C4-2B (cell line): ENCODE measurements at regions not wholly inside any gene's neighbourhood (a gene's known extent, or its start where the extent isn't known, plus 50 kb on each side); places are given as distances from the start of the nearest gene placed in this dataset.
"Not testable (repeated sequence)": the region's sequence is repeated elsewhere in the genome, so short reads cannot be mapped to it uniquely, and the experiment has no call there.

Source experiments
- H3K27ac ChIP-seq: fragments of 450-650 bp; 2 replicates; pipeline ENCODE4 v1.5.1; 2017
- CTCF ChIP-seq: fragments of 450-650 bp; conservative IDR thresholded peaks from 2 replicates; pipeline ENCODE4 v1.5.1; 2017; ENCODE audit warnings: mild to moderate bottlenecking
- ZFX ChIP-seq: fragments of 450-650 bp; IDR thresholded peaks from 2 replicates; pipeline ENCODE4 v1.6.1; 2017

GRCh38 chr11:54927704-54928103, 221.1 kb downstream of the OR4A5 start:
- TF ChIP-seq ZFX (no peak), CTCF (no peak)

GRCh38 chr11:54930930-54931329, 224.3 kb downstream of the OR4A5 start:
- TF ChIP-seq ZFX (no peak), CTCF (no peak)

More at GRCh38 chr11:54927704-54928103, 221.1 kb downstream of the OR4A5 start:
- H3K27ac ChIP-seq = no peak overlapping the region

GRCh38 chr11:54944211-54944610, 237.6 kb downstream of the OR4A5 start:
- no peak for TF ChIP-seq ZFX
- TF ChIP-seq CTCF = no peak
- no peak overlapping the region for H3K27ac ChIP-seq

More at GRCh38 chr11:54930930-54931329, 224.3 kb downstream of the OR4A5 start:
- no peak overlapping the region for H3K27ac ChIP-seq

GRCh38 chr11:54946424-54946823, 239.8 kb downstream of the OR4A5 start:
- no peak overlapping the region for H3K27ac ChIP-seq
- TF ChIP-seq CTCF (no peak), ZFX (no peak)

GRCh38 chr11:54947175-54947574, 240.5 kb downstream of the OR4A5 start:
- not testable (repeated sequence) for H3K27ac ChIP-seq

GRCh38 chr11:54979375-54979774, 272.7 kb downstream of the OR4A5 start:
- no peak for TF ChIP-seq CTCF
- no peak for TF ChIP-seq ZFX

GRCh38 chr11:54985731-54986130, 276.2 kb upstream of the TRIM48 start:
- no peak overlapping the region for H3K27ac ChIP-seq
- no peak for TF ChIP-seq ZFX
- no peak for TF ChIP-seq CTCF

More at GRCh38 chr11:54979375-54979774, 272.7 kb downstream of the OR4A5 start:
- no peak overlapping the region for H3K27ac ChIP-seq

GRCh38 chr11:55028837-55029236, 233.1 kb upstream of the TRIM48 start:
- H3K27ac ChIP-seq = not testable (repeated sequence)

- TF ChIP-seq ZFX (no peak), CTCF (no peak)
- H3K27ac ChIP-seq = no peak overlapping the region
Measured at GRCh38 chr11:55054723-55055122, 207.2 kb upstream of the TRIM48 start.

- not testable (repeated sequence) for H3K27ac ChIP-seq
Measured at GRCh38 chr11:55084588-55084987, 177.4 kb upstream of the TRIM48 start.
